ENCODE measurements at regions not wholly inside any gene's neighbourhood (a gene's known extent, or its start where the extent isn't known, plus 50 kb on each side); places are given as distances from the start of the nearest gene placed in this dataset.

DNA sequence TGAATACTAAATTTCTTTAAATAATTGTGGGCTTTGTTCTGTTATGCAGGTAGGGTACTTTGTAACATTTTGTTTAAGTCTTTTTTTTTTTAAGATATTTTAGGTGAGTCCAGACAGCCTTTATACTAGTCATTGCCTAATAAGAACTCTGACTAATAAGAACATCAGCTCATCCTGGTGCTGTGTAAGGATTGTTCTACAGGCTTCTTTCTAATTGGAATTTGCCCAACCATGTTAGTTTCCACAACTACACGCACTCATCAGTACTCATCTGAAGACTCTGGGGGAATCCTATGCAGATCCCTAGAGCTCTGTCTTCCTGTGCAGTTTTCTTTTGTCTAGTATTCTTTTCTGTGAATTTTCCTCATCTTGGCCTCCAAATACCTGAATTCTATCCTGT, 741.8 kb downstream of the IGSF11 start:
- TF ChIP-seq GATA2 (IDR thresholded peaks at IDR 0.05; ENCODE audit: low read depth, low read length) (no peak), GATA3 (IDR thresholded peaks at IDR 0.05; ENCODE audit: low read depth, low read length) (no peak)
